A673 (cell line): ENCODE measurements at regions not wholly inside any gene's neighbourhood (a gene's known extent, or its start where the extent isn't known, plus 50 kb on each side); places are given as distances from the start of the nearest gene placed in this dataset.

ENCODE experiments used
- EZH2 ChIP-seq: fragments of 200-600 bp; sonication (generic); IDR thresholded peaks from 2 replicates; pipeline ENCODE4 v1.6.1; 2017; ENCODE audit warnings: borderline replicate concordance, low read depth, mild to moderate bottlenecking, mixed read lengths, antibody characterized with exemption, low read length; ENCODE audit not compliant: poor library complexity, severe bottlenecking
- TF ChIP-seq, protein P1 (sequence below): fragments of 300-800, 200-600 bp; sonication (generic); conservative IDR thresholded peaks from 2 replicates; pipeline ENCODE4 v1.5.1; 2017; ENCODE audit warnings: low read depth, mild to moderate bottlenecking, antibody characterized with exemption, low read length, moderate library complexity, mixed read lengths

DNA sequence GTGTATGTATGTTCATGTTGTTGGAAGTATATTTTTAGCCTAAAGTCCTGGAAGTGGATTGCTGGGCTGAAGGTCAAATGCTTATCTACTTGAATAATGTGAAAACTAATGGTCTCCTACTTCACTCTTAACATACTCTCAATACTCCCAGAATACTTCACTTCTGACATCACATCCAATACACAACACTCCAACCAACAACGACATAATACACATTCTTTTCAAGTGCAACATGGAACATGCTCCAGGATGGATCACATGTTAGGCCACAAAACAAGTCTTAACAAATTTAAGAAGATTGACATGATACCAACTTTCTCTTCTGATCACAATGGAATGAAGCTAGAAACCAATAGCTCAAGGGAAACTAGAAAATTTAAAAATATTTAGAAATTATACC lies 126.9 kb upstream of the ADCY1 start:
- no peak for TF ChIP-seq EZH2
- TF ChIP-seq, protein P1, sequence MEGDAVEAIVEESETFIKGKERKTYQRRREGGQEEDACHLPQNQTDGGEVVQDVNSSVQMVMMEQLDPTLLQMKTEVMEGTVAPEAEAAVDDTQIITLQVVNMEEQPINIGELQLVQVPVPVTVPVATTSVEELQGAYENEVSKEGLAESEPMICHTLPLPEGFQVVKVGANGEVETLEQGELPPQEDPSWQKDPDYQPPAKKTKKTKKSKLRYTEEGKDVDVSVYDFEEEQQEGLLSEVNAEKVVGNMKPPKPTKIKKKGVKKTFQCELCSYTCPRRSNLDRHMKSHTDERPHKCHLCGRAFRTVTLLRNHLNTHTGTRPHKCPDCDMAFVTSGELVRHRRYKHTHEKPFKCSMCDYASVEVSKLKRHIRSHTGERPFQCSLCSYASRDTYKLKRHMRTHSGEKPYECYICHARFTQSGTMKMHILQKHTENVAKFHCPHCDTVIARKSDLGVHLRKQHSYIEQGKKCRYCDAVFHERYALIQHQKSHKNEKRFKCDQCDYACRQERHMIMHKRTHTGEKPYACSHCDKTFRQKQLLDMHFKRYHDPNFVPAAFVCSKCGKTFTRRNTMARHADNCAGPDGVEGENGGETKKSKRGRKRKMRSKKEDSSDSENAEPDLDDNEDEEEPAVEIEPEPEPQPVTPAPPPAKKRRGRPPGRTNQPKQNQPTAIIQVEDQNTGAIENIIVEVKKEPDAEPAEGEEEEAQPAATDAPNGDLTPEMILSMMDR: no peak
